Karpas-422 (cell line): ENCODE measurements at regions not wholly inside any gene's neighbourhood (a gene's known extent, or its start where the extent isn't known, plus 50 kb on each side); places are given as distances from the start of the nearest gene placed in this dataset.

Source experiments
- DNase-seq: peaks from one replicate; pipeline ENCODE4 v3.0.0-alpha.2; 2015
- H2AFZ ChIP-seq: fragments of 200-600 bp; sonication (generic); 2 replicates; pipeline ENCODE4 v1.6.1; 2014; ENCODE audit warnings: antibody characterized with exemption, low read length, mixed read lengths
- H3K27ac ChIP-seq: fragments of 200-600 bp; sonication (generic); 2 replicates; pipeline ENCODE4 v1.5.1; 2014; ENCODE audit warnings: mild to moderate bottlenecking, low read length, moderate library complexity
- H3K27me3 ChIP-seq: fragments of 200-600 bp; sonication (generic); 2 replicates; pipeline ENCODE4 v1.6.1; 2014; ENCODE audit warnings: low read length, mixed read lengths
- H3K36me3 ChIP-seq: fragments of 200-600 bp; sonication (generic); 2 replicates; pipeline ENCODE4 v1.6.1; 2014; ENCODE audit warnings: low read length, mixed read lengths; ENCODE audit not compliant: insufficient read depth
- H3K4me1 ChIP-seq: fragments of 200-600 bp; sonication (generic); 2 replicates; pipeline ENCODE4 v1.6.1; 2014; ENCODE audit warnings: mild to moderate bottlenecking, low read length, mixed read lengths
- H3K4me2 ChIP-seq: fragments of 200-600 bp; sonication (generic); 2 replicates; pipeline ENCODE4 v1.6.1; 2014; ENCODE audit warnings: low read length, low read depth, mild to moderate bottlenecking; ENCODE audit not compliant: poor library complexity, severe bottlenecking
- H3K4me3 ChIP-seq: fragments of 200-600 bp; sonication (generic); 2 replicates; pipeline ENCODE4 v1.5.1; 2014; ENCODE audit warnings: mild to moderate bottlenecking, antibody characterized with exemption, low read length, mixed read lengths
- H3K79me2 ChIP-seq: fragments of 200-600 bp; sonication (generic); 2 replicates; pipeline ENCODE4 v1.6.1; 2014; ENCODE audit warnings: mild to moderate bottlenecking, low read length, mixed read lengths
- H3K9ac ChIP-seq: fragments of 200-600 bp; sonication (generic); 2 replicates; pipeline ENCODE4 v1.6.0; 2014; ENCODE audit warnings: low read length
- H3K9me2 ChIP-seq: fragments of 200-600 bp; sonication (generic), shearing (Covaris generic); replicated peaks from 2 replicates; pipeline ENCODE4 v1.6.0; 2014; ENCODE audit warnings: mild to moderate bottlenecking, low read length, moderate library complexity; ENCODE audit not compliant: insufficient read depth
- H3K9me3 ChIP-seq: fragments of 300-700, 200-600 bp; sonication (generic); 2 replicates; pipeline ENCODE4 v1.6.1; 2014; ENCODE audit warnings: low read length, mixed read lengths
- H4K20me1 ChIP-seq: fragments of 200-600 bp; sonication (generic); 2 replicates; pipeline ENCODE4 v1.6.1; 2014; ENCODE audit warnings: mild to moderate bottlenecking, antibody characterized with exemption, low read length, low read depth; ENCODE audit not compliant: insufficient read depth

- Histone ChIP-seq H3K27me3 (no peaks in the 10 kb centered on the region), H3K4me3 (no peak overlapping the region), H3K79me2 (no peaks in the 10 kb centered on the region), H3K4me2 (no peak overlapping the region), H4K20me1 (no peaks in the 10 kb centered on the region), H3K9me3 (peaks cover 11% of the 10 kb centered on the region), H3K36me3 (no peaks in the 10 kb centered on the region), H3K27ac (no peak overlapping the region), H2AFZ (no peak overlapping the region), H3K4me1 (no peaks in the 10 kb centered on the region), H3K9ac (no peak overlapping the region), H3K9me2 (no peaks in the 10 kb centered on the region)
- DNase-seq = no peak
Measured at GRCh38 chr3:162938083-162938482, 1441.5 kb downstream of the OTOL1 start.

- Histone ChIP-seq H3K27ac (no peak overlapping the region), H3K9me3 (peaks cover 19% of the 10 kb centered on the region), H3K4me2 (no peak overlapping the region), H4K20me1 (no peaks in the 10 kb centered on the region), H3K27me3 (no peaks in the 10 kb centered on the region), H3K4me1 (no peaks in the 10 kb centered on the region), H3K36me3 (no peaks in the 10 kb centered on the region), H3K9ac (no peak overlapping the region), H3K4me3 (no peak overlapping the region), H3K79me2 (no peaks in the 10 kb centered on the region), H3K9me2 (no peaks in the 10 kb centered on the region), H2AFZ (no peak overlapping the region)
- DNase-seq = no peak
Measured at GRCh38 chr3:162945626-162946025, 1449.0 kb downstream of the OTOL1 start.

GRCh38 chr3:162956711-162957110 lies 1460.1 kb downstream of the OTOL1 start:
- Histone ChIP-seq H3K9me2 (no peaks in the 10 kb centered on the region), H3K27me3 (no peaks in the 10 kb centered on the region), H3K36me3 (no peaks in the 10 kb centered on the region), H4K20me1 (no peaks in the 10 kb centered on the region), H3K4me3 (no peak overlapping the region), H3K4me1 (no peaks in the 10 kb centered on the region), H3K4me2 (no peak overlapping the region), H3K79me2 (no peaks in the 10 kb centered on the region), H3K27ac (no peak overlapping the region), H3K9me3 (peaks cover 16% of the 10 kb centered on the region), H2AFZ (no peak overlapping the region), H3K9ac (no peak overlapping the region)
- DNase-seq = no peak

GRCh38 chr3:162960269-162960668 lies 1463.7 kb downstream of the OTOL1 start:
- Histone ChIP-seq H3K27ac (no peak overlapping the region), H4K20me1 (no peaks in the 10 kb centered on the region), H3K4me1 (no peaks in the 10 kb centered on the region), H3K27me3 (no peaks in the 10 kb centered on the region), H2AFZ (no peak overlapping the region), H3K9me2 (no peaks in the 10 kb centered on the region), H3K4me2 (no peak overlapping the region), H3K4me3 (no peak overlapping the region), H3K9me3 (peaks cover 10% of the 10 kb centered on the region; the same call in 1 of the 2 replicates), H3K9ac (no peak overlapping the region), H3K36me3 (no peaks in the 10 kb centered on the region), H3K79me2 (no peaks in the 10 kb centered on the region)
- DNase-seq = no peak

- no peaks in the 10 kb centered on the region for H3K36me3 ChIP-seq
- no peak overlapping the region for H3K27ac ChIP-seq
- H3K4me1 ChIP-seq = no peaks in the 10 kb centered on the region
- DNase-seq = no peak
- H2AFZ ChIP-seq = no peak overlapping the region
- H3K4me3 ChIP-seq = no peak overlapping the region
- H3K79me2 ChIP-seq = no peaks in the 10 kb centered on the region
- no peaks in the 10 kb centered on the region for H3K9me2 ChIP-seq
- H3K9me3 ChIP-seq = peaks cover 8% of the 10 kb centered on the region
- no peak overlapping the region for H3K9ac ChIP-seq
- no peaks in the 10 kb centered on the region for H4K20me1 ChIP-seq
- no peaks in the 10 kb centered on the region for H3K27me3 ChIP-seq
- no peak overlapping the region for H3K4me2 ChIP-seq
Measured at GRCh38 chr3:162970292-162970691, 1473.7 kb downstream of the OTOL1 start.

GRCh38 chr3:162971715-162972114 lies 1475.1 kb downstream of the OTOL1 start:
- no peak overlapping the region for H3K4me2 ChIP-seq
- no peaks in the 10 kb centered on the region for H3K4me1 ChIP-seq
- H2AFZ ChIP-seq = no peak overlapping the region
- H3K27ac ChIP-seq = no peak overlapping the region
- no peaks in the 10 kb centered on the region for H3K36me3 ChIP-seq
- H3K27me3 ChIP-seq = no peaks in the 10 kb centered on the region
- H4K20me1 ChIP-seq = no peaks in the 10 kb centered on the region
- no peaks in the 10 kb centered on the region for H3K79me2 ChIP-seq
- no peak for DNase-seq
- no peak overlapping the region for H3K4me3 ChIP-seq
- no peak overlapping the region for H3K9ac ChIP-seq
- H3K9me3 ChIP-seq = peaks cover 3% of the 10 kb centered on the region; the same call in 1 of the 2 replicates
- H3K9me2 ChIP-seq = no peaks in the 10 kb centered on the region

GRCh38 chr3:162973428-162973917 lies 1476.9 kb downstream of the OTOL1 start:
- H3K4me2 ChIP-seq = peak overlapping the region; percentile 19

GRCh38 chr3:162978136-162978535 lies 1481.5 kb downstream of the OTOL1 start:
- Histone ChIP-seq H3K36me3 (no peaks in the 10 kb centered on the region), H3K9ac (no peak overlapping the region), H3K27ac (no peak overlapping the region), H3K79me2 (no peaks in the 10 kb centered on the region), H3K4me3 (no peak overlapping the region), H3K9me3 (peaks cover 11% of the 10 kb centered on the region), H4K20me1 (no peaks in the 10 kb centered on the region), H3K9me2 (no peaks in the 10 kb centered on the region), H3K27me3 (no peaks in the 10 kb centered on the region), H3K4me2 (no peak overlapping the region), H3K4me1 (no peaks in the 10 kb centered on the region), H2AFZ (no peak overlapping the region)
- no peak for DNase-seq

More at GRCh38 chr3:162973428-162973917, 1476.9 kb downstream of the OTOL1 start:
- Histone ChIP-seq H3K9me3 (peaks cover 3% of the 10 kb centered on the region; the same call in 1 of the 2 replicates), H3K27me3 (no peaks in the 10 kb centered on the region), H3K4me1 (no peaks in the 10 kb centered on the region), H3K79me2 (no peaks in the 10 kb centered on the region), H3K27ac (no peak overlapping the region), H3K36me3 (no peaks in the 10 kb centered on the region), H2AFZ (peak overlapping the region; percentile 18; the same call in 1 of the 2 replicates), H3K4me3 (no peak overlapping the region), H3K9ac (no peak overlapping the region), H3K9me2 (no peaks in the 10 kb centered on the region), H4K20me1 (no peaks in the 10 kb centered on the region)
- DNase-seq = no peak

GRCh38 chr3:162984746-162985145 lies 1488.1 kb downstream of the OTOL1 start:
- Histone ChIP-seq H3K9me3 (peaks cover 18% of the 10 kb centered on the region), H3K9ac (no peak overlapping the region), H3K27ac (no peak overlapping the region), H2AFZ (no peak overlapping the region), H3K4me1 (no peaks in the 10 kb centered on the region), H4K20me1 (no peaks in the 10 kb centered on the region), H3K9me2 (no peaks in the 10 kb centered on the region), H3K27me3 (no peaks in the 10 kb centered on the region), H3K36me3 (no peaks in the 10 kb centered on the region), H3K4me2 (no peak overlapping the region), H3K4me3 (no peak overlapping the region), H3K79me2 (no peaks in the 10 kb centered on the region)
- DNase-seq = no peak
